PC-3 (cell line): ENCODE measurements at regions not wholly inside any gene's neighbourhood (a gene's known extent, or its start where the extent isn't known, plus 50 kb on each side); places are given as distances from the start of the nearest gene placed in this dataset.

Experiments
- CTCF ChIP-seq: fragments of 300-600 bp; sonication (generic); conservative IDR thresholded peaks from 2 replicates; pipeline ENCODE4 v1.5.1; 2017; ENCODE audit warnings: antibody characterized with exemption, low read depth, mild to moderate bottlenecking, low read length
- EZH2phosphoT487 ChIP-seq: fragments of 300-600 bp; sonication (generic); IDR thresholded peaks from 2 replicates; pipeline ENCODE4 v1.6.1; 2018; ENCODE audit warnings: mild to moderate bottlenecking, antibody characterized with exemption, low read length, borderline replicate concordance

- no peak for TF ChIP-seq CTCF
- TF ChIP-seq EZH2phosphoT487 = no peak
These were observed 488.3 kb downstream of the FOXO1 start for GRCh38 chr13:40178130-40178529.
